Uterus (tissue), 2 donors: ENCODE measurements at regions not wholly inside any gene's neighbourhood (a gene's known extent, or its start where the extent isn't known, plus 50 kb on each side); places are given as distances from the start of the nearest gene placed in this dataset.

Experiments used
- CTCF ChIP-seq, 4 experiments: fragments of 200-600 bp in 2 of 4; fragments of 450-650 bp in 2 of 4; sonication (generic) in 2 of 4; IDR thresholded peaks; one replicate each; pipeline ENCODE4 v1.5.1; 2016 to 2019; ENCODE audit warnings: antibody characterized with exemption in 4 of 4, mild to moderate bottlenecking in 2 of 4, moderate library complexity in 1 of 4
- POLR2A ChIP-seq, 2 donors: fragments of 450-650 bp; IDR thresholded peaks; one replicate each; pipeline ENCODE4 v1.6.1; 2016; ENCODE audit warnings: antibody characterized with exemption in 2 of 2, mild to moderate bottlenecking in 1 of 2, moderate library complexity in 1 of 2

GRCh38 chr12:124699909-124700308, 132.5 kb upstream of the NCOR2 start:
- no peak for TF ChIP-seq CTCF (IDR thresholded peaks at IDR 0.05)
- TF ChIP-seq POLR2A (IDR thresholded peaks at IDR 0.05) = no peak
